ENCODE measurements at regions not wholly inside any gene's neighbourhood (a gene's known extent, or its start where the extent isn't known, plus 50 kb on each side); places are given as distances from the start of the nearest gene placed in this dataset.
"Not testable (repeated sequence)": the region's sequence is repeated elsewhere in the genome, so short reads cannot be mapped to it uniquely, and the experiment has no call there.

DNA sequence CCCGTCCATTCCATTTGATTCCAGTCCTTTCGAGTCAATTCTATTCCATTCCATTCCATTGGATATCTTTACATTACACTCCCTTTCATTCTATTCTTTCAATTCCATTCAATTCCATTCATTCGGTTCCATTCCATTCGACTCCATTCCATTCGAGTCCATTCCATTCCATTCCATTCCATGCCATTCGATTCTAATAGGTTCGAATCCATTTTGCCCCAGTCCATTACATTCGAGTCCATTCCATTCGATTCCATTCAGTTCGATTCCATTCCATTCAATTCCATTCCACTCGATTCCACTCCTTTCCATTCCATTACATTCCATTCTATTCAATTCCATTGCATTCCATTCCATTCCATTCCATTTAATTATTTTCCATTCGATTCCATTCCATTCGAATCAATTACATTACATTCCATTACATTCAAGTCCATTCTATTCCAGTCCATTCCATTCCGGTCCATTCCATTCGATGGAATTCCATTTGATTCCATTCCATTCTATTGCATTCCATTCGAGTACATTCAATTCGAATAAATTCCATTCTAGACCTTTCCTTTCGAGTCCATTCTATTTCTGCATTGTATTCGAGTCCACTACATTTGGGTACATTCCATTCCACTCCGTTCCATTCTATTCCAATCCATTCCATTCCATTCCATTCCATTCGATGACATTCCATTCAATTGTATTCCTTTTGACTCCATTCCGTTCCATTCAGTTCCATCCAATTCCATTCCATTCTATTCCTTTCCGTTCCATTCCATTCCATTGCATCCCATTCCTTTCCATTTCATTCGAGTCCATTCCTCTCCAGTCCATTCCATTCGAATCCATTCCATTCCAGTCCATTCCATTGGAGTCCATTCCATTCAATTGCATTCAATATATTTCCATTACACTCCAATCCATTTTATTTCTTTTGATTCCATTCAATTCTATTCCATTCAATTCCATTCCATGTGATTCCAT lies 2604.8 kb upstream of the TPTE start:
- TF ChIP-seq, protein P1, sequence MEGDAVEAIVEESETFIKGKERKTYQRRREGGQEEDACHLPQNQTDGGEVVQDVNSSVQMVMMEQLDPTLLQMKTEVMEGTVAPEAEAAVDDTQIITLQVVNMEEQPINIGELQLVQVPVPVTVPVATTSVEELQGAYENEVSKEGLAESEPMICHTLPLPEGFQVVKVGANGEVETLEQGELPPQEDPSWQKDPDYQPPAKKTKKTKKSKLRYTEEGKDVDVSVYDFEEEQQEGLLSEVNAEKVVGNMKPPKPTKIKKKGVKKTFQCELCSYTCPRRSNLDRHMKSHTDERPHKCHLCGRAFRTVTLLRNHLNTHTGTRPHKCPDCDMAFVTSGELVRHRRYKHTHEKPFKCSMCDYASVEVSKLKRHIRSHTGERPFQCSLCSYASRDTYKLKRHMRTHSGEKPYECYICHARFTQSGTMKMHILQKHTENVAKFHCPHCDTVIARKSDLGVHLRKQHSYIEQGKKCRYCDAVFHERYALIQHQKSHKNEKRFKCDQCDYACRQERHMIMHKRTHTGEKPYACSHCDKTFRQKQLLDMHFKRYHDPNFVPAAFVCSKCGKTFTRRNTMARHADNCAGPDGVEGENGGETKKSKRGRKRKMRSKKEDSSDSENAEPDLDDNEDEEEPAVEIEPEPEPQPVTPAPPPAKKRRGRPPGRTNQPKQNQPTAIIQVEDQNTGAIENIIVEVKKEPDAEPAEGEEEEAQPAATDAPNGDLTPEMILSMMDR (IDR thresholded peaks at IDR 0.05): no peak
- Mint-ChIP-seq H3K27ac (no peak overlapping the region), H3K27me3 (ENCODE audit: insufficient read depth) (peaks cover under 1% of the 10 kb centered on the region; the same call in 1 of the 2 replicates), H3K9me3 (no peaks in the 10 kb centered on the region), H3K4me3 (no peak overlapping the region), H3K4me1 (ENCODE audit: low read depth) (no peaks in the 10 kb centered on the region), H3K36me3 (ENCODE audit: low read depth) (no peaks in the 10 kb centered on the region)
- DNase-seq: no peak

- Mint-ChIP-seq H3K27me3 (ENCODE audit: insufficient read depth) (peaks cover 1% of the 10 kb centered on the region; the same call in 1 of the 2 replicates), H3K27ac (no peak overlapping the region), H3K9me3 (no peaks in the 10 kb centered on the region), H3K4me3 (no peak overlapping the region), H3K4me1 (ENCODE audit: low read depth) (no peaks in the 10 kb centered on the region), H3K36me3 (ENCODE audit: low read depth) (no peaks in the 10 kb centered on the region)
- TF ChIP-seq, protein P1 (IDR thresholded peaks at IDR 0.05): no peak
- DNase-seq: no peak
Measured at GRCh38 chr21:7917729-7918128, 2603.7 kb upstream of the TPTE start.

DNA sequence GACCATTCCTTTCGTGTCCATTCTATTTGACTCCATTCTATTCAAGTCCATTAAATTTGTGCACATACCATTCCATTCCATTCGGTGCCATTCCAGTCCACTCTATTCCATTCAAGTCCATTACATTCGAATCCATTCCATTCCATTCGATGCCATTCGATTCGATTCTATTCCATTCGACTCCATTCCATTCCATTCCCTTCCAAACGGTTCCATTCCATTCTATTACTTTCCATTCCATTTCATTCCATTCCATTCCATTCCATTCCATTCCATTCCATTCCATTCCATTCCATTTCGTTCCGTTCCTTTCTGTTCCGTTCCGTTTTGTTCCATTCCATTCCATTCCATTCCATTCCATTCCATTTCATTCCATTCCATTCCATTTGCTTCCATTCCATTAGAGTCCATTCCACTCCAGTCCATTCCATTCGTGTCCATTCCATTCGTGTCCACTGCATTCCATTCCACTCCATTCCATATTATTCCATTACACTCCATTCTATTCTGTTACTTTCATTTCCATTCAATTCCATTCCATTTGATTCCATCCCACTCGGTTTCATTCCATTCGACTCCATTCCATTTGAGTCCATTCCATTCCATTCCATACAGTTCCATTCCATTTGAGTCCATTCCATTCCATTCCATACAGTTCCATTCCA lies 2595.3 kb upstream of the TPTE start:
- not testable (repeated sequence) for H3K4me3 Mint-ChIP-seq; H3K27ac Mint-ChIP-seq; DNase-seq; H3K9me3 Mint-ChIP-seq; H3K27me3 Mint-ChIP-seq (ENCODE audit: insufficient read depth); H3K4me1 Mint-ChIP-seq (ENCODE audit: low read depth)
- H3K36me3 Mint-ChIP-seq (ENCODE audit: low read depth): peaks cover 49% of the 10 kb centered on the region

- peaks cover 74% of the 10 kb centered on the region for H3K36me3 Mint-ChIP-seq (ENCODE audit: low read depth)
- not testable (repeated sequence) for H3K4me1 Mint-ChIP-seq (ENCODE audit: low read depth); H3K9me3 Mint-ChIP-seq
Measured at GRCh38 chr21:7928528-7928927, 2592.9 kb upstream of the TPTE start.

DNA sequence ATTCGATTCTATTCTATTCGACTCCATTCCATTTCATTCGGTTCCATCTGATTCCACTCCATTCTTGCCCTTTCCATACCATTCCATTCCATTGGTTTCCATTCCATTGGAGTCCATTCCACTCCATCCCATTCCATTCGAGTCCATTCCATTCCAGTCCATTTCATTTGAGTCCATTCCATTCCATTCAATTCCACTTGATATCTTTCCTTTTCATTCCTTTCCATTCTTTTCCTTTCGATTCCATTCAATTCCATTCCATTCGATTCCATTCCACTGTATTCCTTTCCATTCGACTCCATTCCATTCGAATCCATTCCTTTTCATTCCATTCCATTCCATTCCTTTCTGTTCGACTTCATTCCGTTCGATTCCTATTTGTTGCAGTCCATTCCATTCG lies 2591.8 kb upstream of the TPTE start:
- not testable (repeated sequence) for H3K4me1 Mint-ChIP-seq (ENCODE audit: low read depth); H3K27me3 Mint-ChIP-seq (ENCODE audit: insufficient read depth); H3K4me3 Mint-ChIP-seq; H3K27ac Mint-ChIP-seq; H3K9me3 Mint-ChIP-seq; DNase-seq
- H3K36me3 Mint-ChIP-seq (ENCODE audit: low read depth): peaks cover 84% of the 10 kb centered on the region

More at GRCh38 chr21:7928528-7928927, 2592.9 kb upstream of the TPTE start:
- not testable (repeated sequence) for DNase-seq; H3K4me3 Mint-ChIP-seq; H3K27ac Mint-ChIP-seq; H3K27me3 Mint-ChIP-seq (ENCODE audit: insufficient read depth)

DNA sequence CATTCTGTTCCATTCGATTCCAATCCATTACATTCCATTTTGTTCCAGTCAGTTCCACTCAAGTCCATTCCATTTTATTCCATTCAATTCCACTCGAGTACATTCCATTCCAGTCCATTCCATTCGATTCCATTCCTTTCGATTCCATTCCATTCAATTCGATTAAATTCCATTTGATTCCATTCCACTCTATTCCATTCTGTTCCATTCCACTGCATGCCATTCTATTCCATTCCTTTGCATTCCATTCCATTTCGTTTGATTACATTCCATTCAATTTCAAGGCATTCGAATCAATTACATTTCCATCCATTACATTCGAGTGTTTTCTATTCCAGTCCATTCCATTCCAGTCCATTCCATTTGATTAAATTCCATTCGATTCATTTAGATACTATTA lies 2590.9 kb upstream of the TPTE start:
- H3K27me3 Mint-ChIP-seq (ENCODE audit: insufficient read depth); H3K9me3 Mint-ChIP-seq; DNase-seq; H3K4me1 Mint-ChIP-seq (ENCODE audit: low read depth); H3K27ac Mint-ChIP-seq; H3K4me3 Mint-ChIP-seq: not testable (repeated sequence)
- peaks cover 93% of the 10 kb centered on the region for H3K36me3 Mint-ChIP-seq (ENCODE audit: low read depth)

DNA sequence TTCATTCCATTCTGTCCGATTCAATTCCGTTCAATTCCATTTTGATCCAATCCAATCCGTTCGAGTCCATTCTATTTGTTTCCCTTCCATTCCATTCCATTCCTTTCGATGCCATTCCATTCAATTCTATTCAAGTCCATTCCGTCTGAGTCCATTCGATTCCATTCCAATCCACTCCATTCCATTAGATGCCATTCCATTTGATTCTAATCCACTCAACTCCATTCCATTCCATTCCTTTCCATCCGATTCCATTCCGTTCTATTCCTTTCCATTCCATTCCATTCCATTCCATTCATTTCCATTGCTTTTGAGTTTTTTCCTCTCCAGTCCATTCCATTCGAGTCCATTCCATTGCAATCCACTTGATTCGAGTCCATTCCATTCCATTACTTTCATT lies 2589.3 kb upstream of the TPTE start:
- not testable (repeated sequence) for DNase-seq; H3K4me3 Mint-ChIP-seq; H3K4me1 Mint-ChIP-seq (ENCODE audit: low read depth); H3K27ac Mint-ChIP-seq; H3K27me3 Mint-ChIP-seq (ENCODE audit: insufficient read depth); H3K9me3 Mint-ChIP-seq
- peaks cover 97% of the 10 kb centered on the region for H3K36me3 Mint-ChIP-seq (ENCODE audit: low read depth)

DNA sequence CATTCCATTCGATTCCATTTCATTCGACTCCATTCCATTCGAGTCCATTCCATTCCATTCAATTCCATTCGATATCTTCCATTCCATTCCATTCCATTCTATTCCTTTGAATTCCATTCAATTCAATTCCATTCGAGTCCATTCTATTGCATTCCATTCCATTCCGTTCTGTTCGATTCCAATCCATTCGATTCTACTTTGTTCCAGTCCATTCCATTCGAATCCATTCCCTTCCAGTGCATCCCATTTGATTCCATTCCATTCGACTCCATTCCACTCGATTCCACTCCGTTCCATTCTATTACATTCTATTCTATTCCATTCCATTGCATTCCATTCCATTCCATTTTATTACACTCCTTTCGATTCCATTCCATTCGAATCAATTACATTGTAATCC lies 2588.5 kb upstream of the TPTE start:
- not testable (repeated sequence) for H3K9me3 Mint-ChIP-seq; H3K4me1 Mint-ChIP-seq (ENCODE audit: low read depth)

More for the DNA sequence above, 2588.5 kb upstream of the TPTE start:
- not testable (repeated sequence) for H3K27me3 Mint-ChIP-seq (ENCODE audit: insufficient read depth); H3K4me3 Mint-ChIP-seq; DNase-seq; H3K27ac Mint-ChIP-seq
- H3K36me3 Mint-ChIP-seq (ENCODE audit: low read depth): peaks cover 97% of the 10 kb centered on the region

Measured in HFFc6 (cell line).